NB4 (cell line): ENCODE measurements at regions not wholly inside any gene's neighbourhood (a gene's known extent, or its start where the extent isn't known, plus 50 kb on each side); places are given as distances from the start of the nearest gene placed in this dataset.

ENCODE experiments used
- CTCF ChIP-seq: IDR thresholded peaks from one replicate; pipeline ENCODE4 v1.5.1; 2012; ENCODE audit warnings: low read depth, low read length
- POLR2A ChIP-seq: IDR thresholded peaks from 2 replicates; pipeline ENCODE4 v1.6.1; 2011; ENCODE audit warnings: mild to moderate bottlenecking; ENCODE audit not compliant: insufficient read length; ENCODE audit errors: extremely low read depth

DNA sequence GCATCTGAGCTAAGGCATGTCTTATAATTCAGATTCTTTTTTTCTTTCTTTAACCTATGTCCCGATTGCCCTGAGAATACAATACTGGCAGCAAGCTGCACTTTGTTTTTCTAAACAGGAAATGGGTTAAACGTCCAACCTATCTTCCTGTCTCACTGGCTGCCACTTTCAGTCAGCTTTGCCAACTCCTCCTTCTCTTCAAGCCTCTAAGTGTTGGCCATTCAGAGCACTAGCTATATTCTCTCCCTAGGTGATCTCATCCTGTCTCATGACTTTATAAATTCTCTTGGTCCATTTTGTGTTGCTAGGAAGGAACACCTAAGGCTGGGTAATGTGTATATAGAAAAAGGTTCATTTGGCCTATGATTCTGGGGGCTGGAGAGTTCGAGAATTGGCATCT, 109.5 kb upstream of the TSC22D1 start:
- TF ChIP-seq POLR2A (no peak), CTCF (no peak)
